C4-2B (cell line): ENCODE measurements at regions not wholly inside any gene's neighbourhood (a gene's known extent, or its start where the extent isn't known, plus 50 kb on each side); places are given as distances from the start of the nearest gene placed in this dataset.

Experiments
- CTCF ChIP-seq: fragments of 450-650 bp; conservative IDR thresholded peaks from 2 replicates; pipeline ENCODE4 v1.5.1; 2017; ENCODE audit warnings: mild to moderate bottlenecking
- ZFX ChIP-seq: fragments of 450-650 bp; IDR thresholded peaks from 2 replicates; pipeline ENCODE4 v1.6.1; 2017

- no peak for TF ChIP-seq CTCF
- TF ChIP-seq ZFX = no peak
Observed at GRCh38 chr16:65559846-65560245, 438.0 kb upstream of the CDH11 start.
